IMR-90 (cell line): ENCODE measurements at regions not wholly inside any gene's neighbourhood (a gene's known extent, or its start where the extent isn't known, plus 50 kb on each side); places are given as distances from the start of the nearest gene placed in this dataset.

Experiments used
- ATAC-seq: fragments of 200-7000 bp; cut with Tn5 transposase; 2 replicates; pipeline ENCODE4 v1.9.1; 2020; ENCODE audit warnings: low read depth, mild to moderate bottlenecking, moderate library complexity
- BruUV-seq: library from RNA; stranded (reverse); fragments of 400-500 nt; replicated peaks from 2 replicates; lab custom pipeline; 2021; lab: Mats Ljungman, UMichigan
- CTCF ChIA-PET: fragments of 300-600 bp; formaldehyde crosslinking; extraction: SDS; loops from one replicate; lab custom pipeline; 2021; ENCODE audit warnings: antibody characterized with exemption; lab: Yijun Ruan, JAX
- POLR2A ChIA-PET: fragments of 300-600 bp; sonication (Branson Sonifier 250); formaldehyde crosslinking; loops from one replicate; lab custom pipeline; 2022; ENCODE audit warnings: antibody characterized with exemption; ENCODE audit not compliant: unreplicated experiment; lab: Charles Lee
- DNase-seq: peaks from one replicate; pipeline ENCODE4 v3.0.0; 2013
- H2AFZ ChIP-seq: replicated peaks from 2 replicates; pipeline ENCODE3; 2013; ENCODE audit warnings: low read length, mild to moderate bottlenecking; ENCODE audit not compliant: poor library complexity
- H2AK5ac ChIP-seq: 2 replicates; pipeline ENCODE4 v1.6.1; 2013; ENCODE audit warnings: low read depth, low read length, inconsistent platforms
- H2AK9ac ChIP-seq: replicated peaks from 2 replicates; pipeline ENCODE3; 2013; ENCODE audit warnings: mild to moderate bottlenecking, low read depth, low read length, moderate library complexity; ENCODE audit not compliant: poor library complexity
- H2BK120ac ChIP-seq: 2 replicates; pipeline ENCODE4 v1.6.1; 2013; ENCODE audit warnings: low read depth, low read length, inconsistent platforms
- H2BK15ac ChIP-seq: 3 replicates; pipeline ENCODE4 v1.6.1; 2013; ENCODE audit warnings: low read depth, low read length, inconsistent platforms
- H2BK20ac ChIP-seq: 2 replicates; pipeline ENCODE4 v1.6.1; 2013; ENCODE audit warnings: low read depth, mild to moderate bottlenecking, inconsistent platforms, low read length, moderate library complexity
- H2BK5ac ChIP-seq: 2 replicates; pipeline ENCODE4 v1.6.1; 2013; ENCODE audit warnings: mild to moderate bottlenecking, low read depth, low read length, inconsistent platforms; ENCODE audit not compliant: poor library complexity, severe bottlenecking
- H3K14ac ChIP-seq: replicated peaks from 2 replicates; pipeline ENCODE4 v1.6.1; 2013; ENCODE audit warnings: low read depth, low read length, inconsistent platforms
- H3K18ac ChIP-seq: 2 replicates; pipeline ENCODE4 v1.6.1; 2013; ENCODE audit warnings: low read depth, low read length, control low read depth
- H3K23ac ChIP-seq: 2 replicates; pipeline ENCODE4 v1.6.1; 2013; ENCODE audit warnings: low read depth, low read length, inconsistent platforms
- H3K27ac ChIP-seq: 2 replicates; pipeline ENCODE4 v1.5.1; 2013; ENCODE audit warnings: mild to moderate bottlenecking, control low read depth, low read length; ENCODE audit not compliant: insufficient read depth
- H3K27me3 ChIP-seq: 2 replicates; pipeline ENCODE4 v1.6.1; 2013; ENCODE audit warnings: low read length; ENCODE audit not compliant: control insufficient read depth, insufficient read depth
- H3K36me3 ChIP-seq: 2 replicates; pipeline ENCODE4 v1.6.1; 2013; ENCODE audit warnings: low read length, mixed read lengths; ENCODE audit not compliant: control insufficient read depth, insufficient read depth
- H3K4ac ChIP-seq: 2 replicates; pipeline ENCODE4 v1.6.1; 2013; ENCODE audit warnings: low read depth, low read length, inconsistent platforms
- H3K4me1 ChIP-seq: 2 replicates; pipeline ENCODE4 v1.6.1; 2013; ENCODE audit warnings: low read length, mixed read lengths; ENCODE audit not compliant: control insufficient read depth, insufficient read depth
- H3K4me2 ChIP-seq: 2 replicates; pipeline ENCODE4 v1.6.1; 2013; ENCODE audit warnings: low read depth, mild to moderate bottlenecking, control low read depth, low read length, moderate library complexity
- H3K4me3 ChIP-seq: 2 replicates; pipeline ENCODE4 v1.5.1; 2013; ENCODE audit warnings: low read depth, mild to moderate bottlenecking, control low read depth, low read length, moderate library complexity; ENCODE audit not compliant: insufficient read depth
- H3K56ac ChIP-seq: 2 replicates; pipeline ENCODE4 v1.6.1; 2013; ENCODE audit warnings: low read length, inconsistent platforms; ENCODE audit not compliant: insufficient read depth; ENCODE audit errors: extremely low read depth
- H3K79me1 ChIP-seq, 2 experiments: 2 replicates each; pipeline ENCODE4 v1.6.1; 2013; ENCODE audit warnings: low read length in 2 of 2, inconsistent platforms in 1 of 2, low read depth in 1 of 2
- H3K9ac ChIP-seq: 2 replicates; pipeline ENCODE4 v1.6.1; 2013; ENCODE audit warnings: low read depth, low read length, control low read depth
- H3K9me1 ChIP-seq: 2 replicates; pipeline ENCODE4 v1.6.1; 2013; ENCODE audit warnings: low read length, inconsistent platforms; ENCODE audit not compliant: insufficient read depth
- H3K9me3 ChIP-seq: 2 replicates; pipeline ENCODE4 v1.6.1; 2013; ENCODE audit warnings: low read length; ENCODE audit not compliant: control insufficient read depth, insufficient read depth
- H4K20me1 ChIP-seq: 2 replicates; pipeline ENCODE4 v1.6.1; 2013; ENCODE audit warnings: low read length, inconsistent platforms; ENCODE audit not compliant: insufficient read depth
- H4K5ac ChIP-seq: 2 replicates; pipeline ENCODE4 v1.6.1; 2013; ENCODE audit warnings: mild to moderate bottlenecking, low read depth, low read length, control low read depth
- H4K8ac ChIP-seq, 2 experiments: 2 replicates each; pipeline ENCODE4 v1.6.1; 2013; ENCODE audit warnings: low read depth in 2 of 2, low read length in 2 of 2, control low read depth in 1 of 2, inconsistent platforms in 1 of 2
- H4K91ac ChIP-seq: 2 replicates; pipeline ENCODE4 v1.6.1; 2013; ENCODE audit warnings: low read depth, low read length, inconsistent platforms; ENCODE audit not compliant: insufficient read depth
- BHLHE40 ChIP-seq: fragments of 150-350 bp; IDR thresholded peaks from 2 replicates; pipeline ENCODE4 v1.6.1; 2016; ENCODE audit warnings: mild to moderate bottlenecking, low read depth, low read length
- CHD1 ChIP-seq: IDR thresholded peaks from 2 replicates; pipeline ENCODE4 v1.6.1; 2012; ENCODE audit warnings: low read depth, low read length, improper control_type of control experiment
- FOS ChIP-seq: fragments of 150-350 bp; IDR thresholded peaks from 2 replicates; pipeline ENCODE4 v1.6.1; 2016; ENCODE audit warnings: low read depth, low read length
- RAD21 ChIP-seq: IDR thresholded peaks from 2 replicates; pipeline ENCODE4 v1.6.1; 2012; ENCODE audit warnings: low read length, improper control_type of control experiment
- WGBS, 2 experiments: methylation state at CpG; one replicate each; pipeline versions ENCODE4 v1.1.5 to v1.1.7; 2013; ENCODE audit warnings: missing lambda C conversion rate in 2 of 2; ENCODE audit not compliant: insufficient read length in 1 of 2; ENCODE audit errors: extremely low coverage in 2 of 2; 5-methylcytosine and 5-hydroxymethylcytosine counted together
- dilution Hi-C: fragments of 300-500 bp; cut with HindIII; formaldehyde crosslinking; loops from one replicate; pipeline ENCODE4 v1.14.3; 2018; ENCODE audit warnings: low sequenced_read_pairs; ENCODE audit not compliant: unreplicated experiment
- in situ Hi-C: fragments of 300-500 bp; cut with MboI; formaldehyde crosslinking; loops from 3 replicates; pipeline ENCODE4 v1.14.3; 2019; ENCODE audit warnings: low sequenced_read_pairs, inconsistent platforms, mixed read lengths
- intact Hi-C: fragments of 100-400 bp; cut with micrococcal nuclease; formaldehyde crosslinking; loops from 2 replicates; pipeline ENCODE4 v1.10.0; 2022

- no peaks in the 10 kb centered on the region for H3K9me1 ChIP-seq
- in situ Hi-C loops: no loop called here
- WGBS, 2 experiments: 50% methylated on average over 1 of the region's 8 CpGs; no CpG with 5 or more reads in 1 of the 2 experiments
- H3K4ac ChIP-seq: no peak overlapping the region
- H2BK120ac ChIP-seq: no peak overlapping the region
- no peaks in the 10 kb centered on the region for H3K36me3 ChIP-seq
- no peak overlapping the region for H2AFZ ChIP-seq
- H2BK20ac ChIP-seq: no peak overlapping the region
- no peak overlapping the region for H3K18ac ChIP-seq
- H4K91ac ChIP-seq: no peak overlapping the region
- no peak overlapping the region for H3K9ac ChIP-seq
- ATAC-seq: no peak
- no peak overlapping the region for H3K4me3 ChIP-seq
- no peak overlapping the region for H2BK15ac ChIP-seq
- H3K56ac ChIP-seq: no peak overlapping the region
- H2AK9ac ChIP-seq: no peak overlapping the region
- no peaks in the 10 kb centered on the region for H3K79me1 ChIP-seq
- no peak overlapping the region for H4K5ac ChIP-seq
- H3K9me3 ChIP-seq: no peaks in the 10 kb centered on the region
- intact Hi-C loops: no loop called here
- no peak overlapping the region for H3K14ac ChIP-seq
- no peak overlapping the region for H2BK5ac ChIP-seq
- no peaks in the 10 kb centered on the region; the same call in 1 of the 2 replicates for H3K27me3 ChIP-seq
- H3K23ac ChIP-seq: no peak overlapping the region
- DNase-seq: no peak
- H3K27ac ChIP-seq: no peak overlapping the region
- dilution Hi-C loops: no loop called here
- ChIA-PET POLR2A (no interaction called here), CTCF (no interaction called here)
- H2AK5ac ChIP-seq: no peak overlapping the region
- H3K4me2 ChIP-seq: no peak overlapping the region
- H3K4me1 ChIP-seq: no peaks in the 10 kb centered on the region
- BruUV-seq: no TSS peak
- no peak overlapping the region for H4K8ac ChIP-seq
- no peak for TF ChIP-seq CHD1
- no peak for TF ChIP-seq FOS
- no peak for TF ChIP-seq BHLHE40
- no peak for TF ChIP-seq RAD21
- H4K20me1 ChIP-seq: no peaks in the 10 kb centered on the region
These were observed 315.7 kb upstream of the C11orf87 start for GRCh38 chr11:109106151-109106906.
